H1 (cell line): ENCODE measurements at regions not wholly inside any gene's neighbourhood (a gene's known extent, or its start where the extent isn't known, plus 50 kb on each side); places are given as distances from the start of the nearest gene placed in this dataset.

Experiments used
- CTCF ChIA-PET: fragments of 300-600 bp; sonication (Branson Sonifier 250); formaldehyde crosslinking; loops from one replicate; lab custom pipeline; 2021; ENCODE audit not compliant: partially characterized antibody; lab: Charles Lee
- POLR2A ChIA-PET: fragments of 300-600 bp; sonication (Branson Sonifier 250); formaldehyde crosslinking; loops from one replicate; lab custom pipeline; 2021; ENCODE audit warnings: inconsistent platforms; ENCODE audit not compliant: partially characterized antibody; lab: Charles Lee
- DNase-seq, 2 experiments: peaks; one replicate each; pipeline versions ENCODE4 v3.0.0 to v3.0.0-alpha.2; 2010 to 2022; ENCODE audit warnings: low spot score in 2 of 2, low read depth in 1 of 2, mixed read lengths in 1 of 2
- FAIRE-seq: peaks from 2 replicates; lab custom pipeline; 2011; peaks lifted over from hg19 to GRCh38; lab: Jason Lieb, UNC
- H2AFZ ChIP-seq: 2 replicates; pipeline ENCODE4 v1.8.1; 2012; ENCODE audit warnings: low read length, inconsistent platforms
- H2AK5ac ChIP-seq: 2 replicates; pipeline ENCODE4 v1.6.1; 2013; ENCODE audit warnings: low read depth, low read length
- H2BK120ac ChIP-seq: replicated peaks from 2 replicates; pipeline ENCODE3; 2013; ENCODE audit warnings: low read depth, low read length, inconsistent platforms
- H2BK12ac ChIP-seq: 2 replicates; pipeline ENCODE4 v1.6.1; 2013; ENCODE audit warnings: low read depth, low read length
- H2BK15ac ChIP-seq: 2 replicates; pipeline ENCODE4 v1.6.1; 2013; ENCODE audit warnings: low read length
- H2BK20ac ChIP-seq: 2 replicates; pipeline ENCODE4 v1.6.1; 2013; ENCODE audit warnings: low read length
- H2BK5ac ChIP-seq: 2 replicates; pipeline ENCODE4 v1.6.1; 2013; ENCODE audit warnings: low read depth, low read length
- H3K14ac ChIP-seq: 2 replicates; pipeline ENCODE4 v1.6.1; 2013; ENCODE audit warnings: inconsistent platforms; ENCODE audit not compliant: insufficient read length
- H3K18ac ChIP-seq: 2 replicates; pipeline ENCODE4 v1.6.1; 2013; ENCODE audit warnings: low read length; ENCODE audit errors: extremely low read depth
- H3K23ac ChIP-seq: 2 replicates; pipeline ENCODE4 v1.6.1; 2013; ENCODE audit warnings: inconsistent platforms; ENCODE audit not compliant: insufficient read length
- H3K23me2 ChIP-seq: 2 replicates; pipeline ENCODE4 v1.6.1; 2013; ENCODE audit warnings: low read depth, low read length
- H3K27ac ChIP-seq: 2 replicates; pipeline ENCODE4 v1.6.1; 2011; ENCODE audit warnings: low read depth, low read length, inconsistent platforms
- H3K27me3 ChIP-seq, 4 experiments: replicated peaks in 1 of 4; 1 replicate in 1 of 4; 2 replicates in 3 of 4; pipeline versions ENCODE4 v1.6.1 to v1.8.1; 2011 to 2013; ENCODE audit warnings: low read length in 3 of 4, mild to moderate bottlenecking in 3 of 4, inconsistent platforms in 2 of 4, mixed read lengths in 2 of 4, moderate library complexity in 1 of 4; ENCODE audit not compliant: control insufficient read depth in 3 of 4, insufficient read depth in 3 of 4; ENCODE audit errors: extremely low read depth in 1 of 4
- H3K36me3 ChIP-seq, 4 experiments: 2 replicates each; pipeline versions ENCODE4 v1.6.1 to v1.8.1; 2011 to 2013; ENCODE audit warnings: mild to moderate bottlenecking in 4 of 4, low read length in 3 of 4, moderate library complexity in 2 of 4, control low read depth in 1 of 4, inconsistent platforms in 1 of 4; ENCODE audit not compliant: insufficient read depth in 4 of 4, control insufficient read depth in 2 of 4
- H3K4ac ChIP-seq: replicated peaks from 2 replicates; pipeline ENCODE3; 2013; ENCODE audit warnings: low read length, low read depth, mixed read lengths, inconsistent platforms; ENCODE audit not compliant: insufficient read length
- H3K4me1 ChIP-seq, 4 experiments: replicated peaks in 1 of 4; 1 replicate in 1 of 4; 2 replicates in 3 of 4; pipeline versions ENCODE4 v1.6.1 to v1.8.1; 2011 to 2013; ENCODE audit warnings: low read length in 3 of 4, inconsistent platforms in 2 of 4, mixed read lengths in 1 of 4; ENCODE audit not compliant: insufficient read depth in 4 of 4, control insufficient read depth in 3 of 4
- H3K4me2 ChIP-seq, 2 experiments: 2 replicates each; pipeline versions ENCODE4 v1.6.1 to v1.8.1; 2011 to 2013; ENCODE audit warnings: low read depth in 2 of 2, low read length in 2 of 2, control low read depth in 1 of 2, inconsistent platforms in 1 of 2, mild to moderate bottlenecking in 1 of 2; ENCODE audit not compliant: insufficient read depth in 1 of 2
- H3K4me3 ChIP-seq, 4 experiments: fragments of 200-600, 300-600 bp in 1 of 4; sonication (generic), shearing (Covaris generic), sonication (Bioruptor Twin) in 1 of 4; 2 replicates each; pipeline versions ENCODE4 v1.5.1 to v1.8.1; 2011 to 2016; ENCODE audit warnings: low read length in 4 of 4, low read depth in 3 of 4, control low read depth in 2 of 4, inconsistent platforms in 2 of 4, mild to moderate bottlenecking in 2 of 4, mixed read lengths in 1 of 4, moderate library complexity in 1 of 4; ENCODE audit not compliant: insufficient read depth in 2 of 4; ENCODE audit errors: extremely low read depth in 1 of 4
- H3K56ac ChIP-seq: replicated peaks from 2 replicates; pipeline ENCODE3; 2013; ENCODE audit warnings: low read depth, mild to moderate bottlenecking, mixed read lengths, low read length, inconsistent platforms; ENCODE audit not compliant: insufficient read length
- H3K79me1 ChIP-seq: 2 replicates; pipeline ENCODE4 v1.6.1; 2013; ENCODE audit warnings: low read depth, low read length, control low read depth
- H3K79me2 ChIP-seq, 2 experiments: 2 replicates each; pipeline versions ENCODE4 v1.6.1 to v1.8.1; 2012 to 2013; ENCODE audit warnings: low read length in 2 of 2, mild to moderate bottlenecking in 2 of 2, inconsistent platforms in 1 of 2; ENCODE audit not compliant: insufficient read depth in 2 of 2, control insufficient read depth in 1 of 2
- H3K9ac ChIP-seq, 4 experiments: replicated peaks in 1 of 4; 1 replicate in 1 of 4; 2 replicates in 3 of 4; pipeline versions ENCODE4 v1.6.1 to v1.8.1; 2011 to 2013; ENCODE audit warnings: low read depth in 3 of 4, low read length in 3 of 4, control low read depth in 2 of 4, mild to moderate bottlenecking in 2 of 4, moderate library complexity in 2 of 4, inconsistent platforms in 1 of 4; ENCODE audit errors: extremely low read depth in 1 of 4
- H3K9me3 ChIP-seq, 2 experiments: 2 replicates each; pipeline versions ENCODE4 v1.6.1 to v1.8.1; 2012 to 2013; ENCODE audit warnings: mild to moderate bottlenecking in 2 of 2, moderate library complexity in 2 of 2, control low read depth in 1 of 2, inconsistent platforms in 1 of 2, low read depth in 1 of 2, low read length in 1 of 2, mixed read lengths in 1 of 2; ENCODE audit not compliant: insufficient read depth in 2 of 2
- H4K20me1 ChIP-seq, 2 experiments: replicated peaks in 1 of 2; 2 replicates each; pipeline versions ENCODE3 to v1.8.1; 2011 to 2013; ENCODE audit warnings: inconsistent platforms in 2 of 2, low read length in 2 of 2, mild to moderate bottlenecking in 1 of 2; ENCODE audit not compliant: insufficient read depth in 2 of 2, control insufficient read depth in 1 of 2
- H4K5ac ChIP-seq: 2 replicates; pipeline ENCODE4 v1.6.1; 2013; ENCODE audit warnings: low read length, low read depth, mixed read lengths, inconsistent platforms; ENCODE audit not compliant: insufficient read length
- H4K8ac ChIP-seq: 2 replicates; pipeline ENCODE4 v1.8.0; 2013; ENCODE audit warnings: mild to moderate bottlenecking, moderate library complexity, low read length, inconsistent platforms; ENCODE audit not compliant: insufficient read depth; ENCODE audit errors: extremely low read depth
- H4K91ac ChIP-seq: replicated peaks from 2 replicates; pipeline ENCODE3; 2013; ENCODE audit warnings: low read length, mixed read lengths, inconsistent platforms; ENCODE audit not compliant: insufficient read length
- ASH2L ChIP-seq: fragments of 200-600, 300-600 bp; sonication (generic); IDR thresholded peaks from one replicate; pipeline ENCODE4 v1.7.1; 2017; ENCODE audit warnings: low read length
- BACH1 ChIP-seq: IDR thresholded peaks from 2 replicates; pipeline ENCODE4 v1.6.1; 2012; ENCODE audit warnings: low read length, improper control_type of control experiment
- CHD2 ChIP-seq: IDR thresholded peaks from 2 replicates; pipeline ENCODE4 v1.6.1; 2012; ENCODE audit warnings: low read length, improper control_type of control experiment
- GTF2F1 ChIP-seq: IDR thresholded peaks from 2 replicates; pipeline ENCODE4 v1.6.1; 2012; ENCODE audit warnings: low read depth, low read length, improper control_type of control experiment, borderline replicate concordance
- JUN ChIP-seq: IDR thresholded peaks from 2 replicates; pipeline ENCODE4 v1.6.1; 2011; ENCODE audit warnings: low read depth, mild to moderate bottlenecking, improper control_type of control experiment, low read length
- KDM1A ChIP-seq: fragments of 200-600, 300-600 bp; sonication (generic); IDR thresholded peaks from 2 replicates; pipeline ENCODE4 v1.7.1; 2016; ENCODE audit warnings: mild to moderate bottlenecking, low read length, borderline replicate concordance
- POLR2A ChIP-seq, 2 experiments: IDR thresholded peaks; 1 replicate in 1 of 2; 2 replicates in 1 of 2; pipeline ENCODE4 v1.6.1; 2011; ENCODE audit warnings: low read depth in 2 of 2, low read length in 2 of 2, mild to moderate bottlenecking in 2 of 2; ENCODE audit errors: control extremely low read depth in 1 of 2
- RAD21 ChIP-seq, 2 experiments: IDR thresholded peaks in 1 of 2; conservative IDR thresholded peaks in 1 of 2; 2 replicates each; pipeline ENCODE4 v1.6.1; 2011; ENCODE audit warnings: low read depth in 2 of 2, low read length in 2 of 2, improper control_type of control experiment in 1 of 2, inconsistent platforms in 1 of 2, mild to moderate bottlenecking in 1 of 2, moderate library complexity in 1 of 2
- RXRA ChIP-seq: IDR thresholded peaks from 2 replicates; pipeline ENCODE4 v1.6.1; 2011; ENCODE audit warnings: low read depth, mild to moderate bottlenecking, low read length, moderate library complexity; ENCODE audit not compliant: insufficient read depth
- SAP30 ChIP-seq: fragments of 300-600 bp; sonication (generic); IDR thresholded peaks from 2 replicates; pipeline ENCODE4 v1.7.1; 2012; ENCODE audit warnings: low read length, moderate library complexity, mild to moderate bottlenecking, inconsistent platforms; ENCODE audit not compliant: insufficient read depth, insufficient replicate concordance
- SIN3A ChIP-seq, 2 experiments: IDR thresholded peaks in 1 of 2; conservative IDR thresholded peaks in 1 of 2; 2 replicates each; pipeline ENCODE4 v1.6.1; 2011 to 2012; ENCODE audit warnings: low read length in 2 of 2, improper control_type of control experiment in 1 of 2, low read depth in 1 of 2, mild to moderate bottlenecking in 1 of 2
- SIRT6 ChIP-seq: IDR thresholded peaks from one replicate; pipeline ENCODE4 v1.7.1; 2012; ENCODE audit warnings: low read length, inconsistent platforms
- WGBS, 2 experiments: shearing (Covaris generic) in 1 of 2; methylation state at CpG; one replicate each; pipeline versions ENCODE4 v1.1.6 to v1.1.7; 2013 to 2015; ENCODE audit warnings: low lambda C conversion rate in 2 of 2, mixed read lengths in 2 of 2, inconsistent platforms in 1 of 2, low coverage in 1 of 2, missing lambda C conversion rate in 1 of 2; ENCODE audit not compliant: insufficient replicate concordance in 2 of 2, insufficient coverage in 1 of 2, insufficient read length in 1 of 2; ENCODE audit errors: extremely low coverage in 1 of 2, missing lambda C conversion rate in 1 of 2; 5-methylcytosine and 5-hydroxymethylcytosine counted together
- TF ChIP-seq, protein P1 (sequence below): IDR thresholded peaks from 2 replicates; pipeline ENCODE4 v1.6.1; 2012; ENCODE audit warnings: low read length, inconsistent platforms

DNA sequence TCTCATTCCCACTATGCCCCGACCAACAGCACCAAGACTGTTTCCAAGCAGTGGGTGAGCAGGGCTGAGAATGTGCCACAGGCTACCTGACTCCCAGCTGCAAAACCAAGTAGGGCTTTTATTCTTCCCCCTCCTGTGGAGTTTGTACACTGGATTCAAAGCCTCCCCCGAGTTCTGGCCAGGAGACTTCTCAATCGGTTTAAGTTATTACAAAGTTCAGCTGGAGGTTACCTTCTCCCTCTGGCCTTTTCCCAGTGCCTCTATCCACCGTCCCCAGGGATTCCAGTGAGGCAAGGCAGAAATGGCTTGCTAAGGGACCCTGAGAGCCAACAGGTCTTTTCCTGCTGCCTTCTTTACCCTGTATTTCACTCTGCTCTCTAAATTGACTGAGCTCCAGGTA lies 217.0 kb downstream of the ADGRG6 start:
- H2BK120ac ChIP-seq = no peak overlapping the region
- H3K27me3 ChIP-seq = no peaks in the 10 kb centered on the region
- H3K36me3 ChIP-seq = no peaks in the 10 kb centered on the region
- H4K91ac ChIP-seq = no peak overlapping the region
- no peaks in the 10 kb centered on the region for H3K23me2 ChIP-seq
- DNase-seq (no peak), FAIRE-seq (no peak)
- ChIA-PET CTCF (interaction anchor here (2.1 to 2.7 kb wide), 2 partner anchors 45 to 48 kb away, joined by 6 to 12 read pairs; no protein-coding TSS in a partner anchor), POLR2A (no interaction called here)
- H3K4ac ChIP-seq = no peak overlapping the region
- no peak overlapping the region for H2BK12ac ChIP-seq
- H2AK5ac ChIP-seq = no peak overlapping the region
- no peak overlapping the region for H3K9ac ChIP-seq
- no peaks in the 10 kb centered on the region for H3K9me3 ChIP-seq
- no peak overlapping the region for H3K14ac ChIP-seq
- no peak overlapping the region for H3K4me2 ChIP-seq
- H2BK15ac ChIP-seq = no peak overlapping the region
- H3K4me3 ChIP-seq = no peak overlapping the region
- no peak overlapping the region for H3K23ac ChIP-seq
- H3K4me1 ChIP-seq = no peaks in the 10 kb centered on the region
- no peak overlapping the region for H3K56ac ChIP-seq
- H4K8ac ChIP-seq = no peak overlapping the region
- no peaks in the 10 kb centered on the region for H4K20me1 ChIP-seq
- no peaks in the 10 kb centered on the region for H3K79me2 ChIP-seq
- H2BK20ac ChIP-seq = no peak overlapping the region
- H3K79me1 ChIP-seq = no peaks in the 10 kb centered on the region
- no peak overlapping the region for H3K27ac ChIP-seq
- WGBS, 2 experiments = 89% methylated on average over 4 of the region's 4 CpGs; no CpG with 5 or more reads in 1 of the 2 experiments
- H2BK5ac ChIP-seq = no peak overlapping the region
- H2AFZ ChIP-seq = no peak overlapping the region
- no peak overlapping the region for H4K5ac ChIP-seq
- H3K18ac ChIP-seq = no peak overlapping the region
- TF ChIP-seq RAD21 (IDR thresholded peaks at IDR 0.05 in 1 of 2, conservative IDR thresholded peaks at IDR 0.05 in 1 of 2; ENCODE audit: low read depth in 2 of 2, low read length in 2 of 2) (no peak), SAP30 (no peak), KDM1A (no peak), CHD2 (no peak), ASH2L (no peak), SIRT6 (no peak), JUN (no peak), BACH1 (no peak), RXRA (no peak), GTF2F1 (no peak), SIN3A (conservative IDR thresholded peaks at IDR 0.05 in 1 of 2, IDR thresholded peaks at IDR 0.05 in 1 of 2; ENCODE audit: low read depth in 1 of 2, low read length in 2 of 2) (no peak), POLR2A (IDR thresholded peaks at IDR 0.05; ENCODE audit: control extremely low read depth in 1 of 2, low read depth in 2 of 2, low read length in 2 of 2) (no peak)
- TF ChIP-seq, protein P1, sequence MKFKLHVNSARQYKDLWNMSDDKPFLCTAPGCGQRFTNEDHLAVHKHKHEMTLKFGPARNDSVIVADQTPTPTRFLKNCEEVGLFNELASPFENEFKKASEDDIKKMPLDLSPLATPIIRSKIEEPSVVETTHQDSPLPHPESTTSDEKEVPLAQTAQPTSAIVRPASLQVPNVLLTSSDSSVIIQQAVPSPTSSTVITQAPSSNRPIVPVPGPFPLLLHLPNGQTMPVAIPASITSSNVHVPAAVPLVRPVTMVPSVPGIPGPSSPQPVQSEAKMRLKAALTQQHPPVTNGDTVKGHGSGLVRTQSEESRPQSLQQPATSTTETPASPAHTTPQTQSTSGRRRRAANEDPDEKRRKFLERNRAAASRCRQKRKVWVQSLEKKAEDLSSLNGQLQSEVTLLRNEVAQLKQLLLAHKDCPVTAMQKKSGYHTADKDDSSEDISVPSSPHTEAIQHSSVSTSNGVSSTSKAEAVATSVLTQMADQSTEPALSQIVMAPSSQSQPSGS = no peak
